ENCODE measurements at regions not wholly inside any gene's neighbourhood (a gene's known extent, or its start where the extent isn't known, plus 50 kb on each side); places are given as distances from the start of the nearest gene placed in this dataset.

DNA sequence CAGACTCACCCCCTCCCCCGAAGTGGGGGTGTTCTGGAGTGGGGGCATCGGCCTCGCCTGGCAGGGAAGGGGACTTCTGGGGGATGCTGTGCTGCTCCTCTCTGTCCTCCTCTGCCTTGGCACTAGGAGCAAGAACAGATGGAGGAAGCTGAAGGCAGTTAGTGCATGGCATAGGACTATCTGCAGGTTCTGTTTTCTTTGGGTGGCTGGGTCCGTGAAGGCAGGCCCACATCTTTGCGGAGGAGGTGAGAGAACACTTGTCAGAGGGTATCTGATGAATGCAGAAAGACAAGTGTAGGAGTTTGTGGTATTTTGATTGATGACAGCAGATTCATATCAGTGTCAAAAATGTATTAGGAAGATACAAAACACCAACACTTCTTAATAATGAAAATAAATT lies 411.4 kb downstream of the TSN start:
- Histone ChIP-seq H3K36me3 (ENCODE audit: control insufficient read depth in 2 of 4, insufficient read depth in 4 of 4, low read length in 3 of 4) (no peaks in the 10 kb centered on the region), H4K5ac (ENCODE audit: insufficient read length, low read depth, low read length) (no peak overlapping the region), H4K20me1 (replicated peaks in 1 of 2; ENCODE audit: control insufficient read depth in 1 of 2, insufficient read depth in 2 of 2, low read length in 2 of 2) (no peaks in the 10 kb centered on the region), H4K8ac (ENCODE audit: extremely low read depth, insufficient read depth, low read length) (no peak overlapping the region), H3K79me1 (ENCODE audit: low read depth, low read length) (no peaks in the 10 kb centered on the region), H3K23me2 (ENCODE audit: low read depth, low read length) (no peaks in the 10 kb centered on the region), H3K79me2 (ENCODE audit: control insufficient read depth in 1 of 2, insufficient read depth in 2 of 2, low read length in 2 of 2) (no peaks in the 10 kb centered on the region), H3K9me3 (ENCODE audit: insufficient read depth in 2 of 2, low read depth in 1 of 2, low read length in 1 of 2) (no peaks in the 10 kb centered on the region), H3K27me3 (replicated peaks in 1 of 4; ENCODE audit: control insufficient read depth in 3 of 4, extremely low read depth in 1 of 4, insufficient read depth in 3 of 4, low read length in 3 of 4) (no peaks in the 10 kb centered on the region), H3K4ac (replicated peaks; ENCODE audit: insufficient read length, low read depth, low read length) (no peak overlapping the region), H2BK5ac (ENCODE audit: low read depth, low read length) (no peak overlapping the region), H2AFZ (ENCODE audit: low read length) (no peak overlapping the region), H2BK120ac (replicated peaks; ENCODE audit: low read depth, low read length) (no peak overlapping the region), H3K27ac (ENCODE audit: low read depth, low read length) (no peak overlapping the region), H3K18ac (ENCODE audit: extremely low read depth, low read length) (no peak overlapping the region), H3K4me3 (ENCODE audit: extremely low read depth in 1 of 4, insufficient read depth in 2 of 4, low read depth in 3 of 4, low read length in 4 of 4) (no peak overlapping the region), H3K14ac (ENCODE audit: insufficient read length) (no peak overlapping the region), H2AK5ac (ENCODE audit: low read depth, low read length) (no peak overlapping the region), H2BK12ac (ENCODE audit: low read depth, low read length) (no peak overlapping the region), H3K4me2 (ENCODE audit: insufficient read depth in 1 of 2, low read depth in 2 of 2, low read length in 2 of 2) (no peak overlapping the region), H4K91ac (replicated peaks; ENCODE audit: insufficient read length, low read length) (no peak overlapping the region), H2BK20ac (ENCODE audit: low read length) (no peak overlapping the region), H3K23ac (ENCODE audit: insufficient read length) (no peak overlapping the region), H2BK15ac (ENCODE audit: low read length) (no peak overlapping the region), H3K4me1 (replicated peaks in 1 of 4; ENCODE audit: control insufficient read depth in 3 of 4, insufficient read depth in 4 of 4, low read length in 3 of 4) (no peaks in the 10 kb centered on the region), H3K56ac (replicated peaks; ENCODE audit: insufficient read length, low read depth, low read length) (no peak overlapping the region), H3K9ac (replicated peaks in 1 of 4; ENCODE audit: extremely low read depth in 1 of 4, low read depth in 3 of 4, low read length in 3 of 4) (no peak overlapping the region)
- DNase-seq (ENCODE audit: low read depth in 1 of 2, low spot score in 2 of 2): no peak
- ChIA-PET CTCF (ENCODE audit: partially characterized antibody) (interaction anchor here (0.8 to 1.1 kb wide), 2 partner anchors 10 to 192 kb away, joined by 3 read pairs; no protein-coding TSS in a partner anchor), POLR2A (ENCODE audit: partially characterized antibody) (no interaction called here)
- WGBS, 2 experiments (ENCODE audit: extremely low coverage in 1 of 2, insufficient coverage in 1 of 2, insufficient read length in 1 of 2, insufficient replicate concordance in 2 of 2, low coverage in 1 of 2, low lambda C conversion rate in 2 of 2, missing lambda C conversion rate in 1 of 2): 85% methylated on average over 5 of the region's 5 CpGs; no CpG with 5 or more reads in 1 of the 2 experiments
- no peak for FAIRE-seq
- TF ChIP-seq SAP30 (IDR thresholded peaks at IDR 0.05; ENCODE audit: insufficient read depth, insufficient replicate concordance, low read length) (no peak), RAD21 (IDR thresholded peaks at IDR 0.05 in 1 of 2, conservative IDR thresholded peaks at IDR 0.05 in 1 of 2; ENCODE audit: low read depth in 2 of 2, low read length in 2 of 2) (no peak), HDAC6 (IDR thresholded peaks at IDR 0.05; ENCODE audit: low read depth, low read length) (no peak), CREB1 (IDR thresholded peaks at IDR 0.05) (no peak), CTBP2 (IDR thresholded peaks at IDR 0.05; ENCODE audit: borderline replicate concordance, insufficient read depth, insufficient read length, low read length) (no peak), EP300 (IDR thresholded peaks at IDR 0.05; ENCODE audit: borderline replicate concordance in 1 of 2, low read depth in 2 of 2, low read length in 2 of 2) (no peak), JUND (IDR thresholded peaks at IDR 0.05; ENCODE audit: low read length) (no peak), SIRT6 (IDR thresholded peaks at IDR 0.05; ENCODE audit: low read length) (no peak), CBX5 (IDR thresholded peaks at IDR 0.05; ENCODE audit: low read depth, low read length) (no peak), KDM5A (IDR thresholded peaks at IDR 0.05; ENCODE audit: low read length) (no peak), MAX (IDR thresholded peaks at IDR 0.05) (no peak)
- TF ChIP-seq, protein P1, sequence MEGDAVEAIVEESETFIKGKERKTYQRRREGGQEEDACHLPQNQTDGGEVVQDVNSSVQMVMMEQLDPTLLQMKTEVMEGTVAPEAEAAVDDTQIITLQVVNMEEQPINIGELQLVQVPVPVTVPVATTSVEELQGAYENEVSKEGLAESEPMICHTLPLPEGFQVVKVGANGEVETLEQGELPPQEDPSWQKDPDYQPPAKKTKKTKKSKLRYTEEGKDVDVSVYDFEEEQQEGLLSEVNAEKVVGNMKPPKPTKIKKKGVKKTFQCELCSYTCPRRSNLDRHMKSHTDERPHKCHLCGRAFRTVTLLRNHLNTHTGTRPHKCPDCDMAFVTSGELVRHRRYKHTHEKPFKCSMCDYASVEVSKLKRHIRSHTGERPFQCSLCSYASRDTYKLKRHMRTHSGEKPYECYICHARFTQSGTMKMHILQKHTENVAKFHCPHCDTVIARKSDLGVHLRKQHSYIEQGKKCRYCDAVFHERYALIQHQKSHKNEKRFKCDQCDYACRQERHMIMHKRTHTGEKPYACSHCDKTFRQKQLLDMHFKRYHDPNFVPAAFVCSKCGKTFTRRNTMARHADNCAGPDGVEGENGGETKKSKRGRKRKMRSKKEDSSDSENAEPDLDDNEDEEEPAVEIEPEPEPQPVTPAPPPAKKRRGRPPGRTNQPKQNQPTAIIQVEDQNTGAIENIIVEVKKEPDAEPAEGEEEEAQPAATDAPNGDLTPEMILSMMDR (IDR thresholded peaks at IDR 0.05; ENCODE audit: control extremely low read depth in 1 of 3, insufficient read depth in 1 of 3, low read depth in 1 of 3, low read length in 3 of 3): no peak
